OCI-LY1 (cell line): ENCODE measurements at regions not wholly inside any gene's neighbourhood (a gene's known extent, or its start where the extent isn't known, plus 50 kb on each side); places are given as distances from the start of the nearest gene placed in this dataset.
"Not testable (repeated sequence)": the region's sequence is repeated elsewhere in the genome, so short reads cannot be mapped to it uniquely, and the experiment has no call there.

ENCODE experiments used
- H2AFZ ChIP-seq: fragments of 200-600 bp; sonication (generic), shearing (Covaris generic); 2 replicates; pipeline ENCODE4 v1.6.0; 2014; ENCODE audit warnings: antibody characterized with exemption, mild to moderate bottlenecking, low read length
- H3F3A ChIP-seq: fragments of 200-600 bp; sonication (generic), shearing (Covaris generic); 2 replicates; pipeline ENCODE4 v1.6.0; 2014; ENCODE audit warnings: mild to moderate bottlenecking, antibody characterized with exemption, low read length, moderate library complexity; ENCODE audit not compliant: insufficient read depth
- H3K27ac ChIP-seq: fragments of 200-600 bp; sonication (generic); 2 replicates; pipeline ENCODE4 v1.5.1; 2014; ENCODE audit warnings: low read length, mixed run types, mild to moderate bottlenecking, low read depth; ENCODE audit not compliant: poor library complexity, severe bottlenecking
- H3K27me3 ChIP-seq: fragments of 200-600 bp; sonication (generic); 2 replicates; pipeline ENCODE4 v1.6.0; 2014; ENCODE audit warnings: antibody characterized with exemption, mild to moderate bottlenecking, low read length, moderate library complexity; ENCODE audit not compliant: insufficient read depth
- H3K36me3 ChIP-seq: fragments of 200-600 bp; sonication (generic); 2 replicates; pipeline ENCODE4 v1.6.1; 2014; ENCODE audit warnings: mild to moderate bottlenecking, antibody characterized with exemption, low read length, moderate library complexity, mixed read lengths; ENCODE audit not compliant: insufficient read depth
- H3K4me1 ChIP-seq: fragments of 200-600 bp; sonication (generic); 2 replicates; pipeline ENCODE4 v1.5.1; 2014; ENCODE audit warnings: mild to moderate bottlenecking, low read length, moderate library complexity; ENCODE audit not compliant: insufficient read depth, severe bottlenecking
- H3K4me2 ChIP-seq: fragments of 200-600 bp; sonication (generic), shearing (Covaris generic); 2 replicates; pipeline ENCODE4 v1.6.1; 2014; ENCODE audit warnings: low read length
- H3K4me3 ChIP-seq: fragments of 200-600 bp; sonication (generic); 2 replicates; pipeline ENCODE4 v1.5.1; 2014; ENCODE audit warnings: low read length, low read depth, mild to moderate bottlenecking, mixed read lengths; ENCODE audit not compliant: poor library complexity, severe bottlenecking
- H3K79me2 ChIP-seq: fragments of 200-600 bp; shearing (Covaris generic); 2 replicates; pipeline ENCODE4 v1.6.1; 2016; ENCODE audit warnings: mixed run types, low read length, mixed read lengths; ENCODE audit not compliant: insufficient read depth
- H3K9ac ChIP-seq: fragments of 200-600 bp; sonication (generic), shearing (Covaris generic); 2 replicates; pipeline ENCODE4 v1.6.1; 2014; ENCODE audit warnings: mild to moderate bottlenecking, low read length, mixed read lengths
- H3K9me2 ChIP-seq: fragments of 200-600 bp; sonication (generic), shearing (Covaris generic); 2 replicates; pipeline ENCODE4 v1.6.1; 2014; ENCODE audit warnings: low read depth, mild to moderate bottlenecking, low read length, mixed read lengths
- H3K9me3 ChIP-seq: fragments of 200-600 bp; shearing (Covaris generic); 2 replicates; pipeline ENCODE4 v1.6.1; 2014; ENCODE audit warnings: low read length, mixed read lengths
- H4K20me1 ChIP-seq: fragments of 200-600 bp; sonication (generic), shearing (Covaris generic); 2 replicates; pipeline ENCODE4 v1.6.0; 2016; ENCODE audit warnings: mild to moderate bottlenecking, low read length; ENCODE audit not compliant: insufficient read depth
- CTCF ChIP-seq: fragments of 200-600 bp; sonication (generic), shearing (Covaris generic); IDR thresholded peaks from 2 replicates; pipeline ENCODE4 v1.5.1; 2017; ENCODE audit warnings: mild to moderate bottlenecking, antibody characterized with exemption, low read length, moderate library complexity, mixed read lengths
- EZH2 ChIP-seq: fragments of 200-600 bp; sonication (generic), shearing (Covaris generic); IDR thresholded peaks from 2 replicates; pipeline ENCODE4 v1.8.0; 2017; ENCODE audit warnings: borderline replicate concordance, mixed run types, mild to moderate bottlenecking, antibody characterized with exemption, low read length, moderate library complexity, mixed read lengths

DNA sequence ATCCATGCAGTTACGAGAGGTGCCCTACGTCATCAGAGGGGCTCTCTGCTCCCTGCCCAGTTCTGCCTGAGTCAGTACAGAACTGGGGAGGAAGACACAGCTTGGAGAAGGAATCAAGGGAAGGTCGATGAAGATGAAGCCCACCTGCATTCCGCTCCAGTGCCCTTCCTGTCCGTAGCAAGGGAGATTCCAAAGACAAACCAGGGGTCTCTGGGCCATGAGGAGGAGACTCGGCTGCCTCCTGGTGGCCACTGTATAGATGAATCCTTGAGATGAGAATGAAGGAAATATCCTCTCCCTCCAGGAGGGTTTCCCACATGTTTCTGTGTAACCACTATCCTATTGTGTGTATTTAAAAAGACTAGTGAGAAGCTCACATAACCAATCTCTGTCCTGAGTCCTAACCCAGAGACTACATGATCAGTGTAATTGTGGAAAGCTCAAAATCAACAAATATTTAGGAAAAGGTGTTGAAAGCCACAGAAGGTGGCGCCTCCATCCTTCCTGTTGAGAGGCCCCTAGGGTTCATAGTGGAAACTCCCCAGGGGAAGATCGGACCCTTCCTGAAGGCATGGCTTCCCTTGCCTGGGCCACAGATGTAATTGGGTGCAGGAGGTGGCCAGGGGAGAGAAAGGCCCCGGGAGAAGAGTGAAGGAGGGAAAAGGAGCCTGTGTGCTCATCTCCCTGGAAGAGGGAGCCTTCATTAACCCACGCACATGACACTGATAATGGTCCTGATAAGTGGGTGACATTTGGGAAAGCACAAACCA is 67.0 kb upstream of the LYZL2 start:
- H4K20me1 ChIP-seq, H3K9ac ChIP-seq, H3K9me2 ChIP-seq, H3K4me3 ChIP-seq, H3K27me3 ChIP-seq, H3K79me2 ChIP-seq, H3K4me2 ChIP-seq, H3K36me3 ChIP-seq, H3K9me3 ChIP-seq, H2AFZ ChIP-seq, H3F3A ChIP-seq, H3K27ac ChIP-seq: not testable (repeated sequence)
- TF ChIP-seq CTCF, result peak; percentile 47
- peaks cover 28% of the 10 kb centered on the region for H3K4me1 ChIP-seq

DNA sequence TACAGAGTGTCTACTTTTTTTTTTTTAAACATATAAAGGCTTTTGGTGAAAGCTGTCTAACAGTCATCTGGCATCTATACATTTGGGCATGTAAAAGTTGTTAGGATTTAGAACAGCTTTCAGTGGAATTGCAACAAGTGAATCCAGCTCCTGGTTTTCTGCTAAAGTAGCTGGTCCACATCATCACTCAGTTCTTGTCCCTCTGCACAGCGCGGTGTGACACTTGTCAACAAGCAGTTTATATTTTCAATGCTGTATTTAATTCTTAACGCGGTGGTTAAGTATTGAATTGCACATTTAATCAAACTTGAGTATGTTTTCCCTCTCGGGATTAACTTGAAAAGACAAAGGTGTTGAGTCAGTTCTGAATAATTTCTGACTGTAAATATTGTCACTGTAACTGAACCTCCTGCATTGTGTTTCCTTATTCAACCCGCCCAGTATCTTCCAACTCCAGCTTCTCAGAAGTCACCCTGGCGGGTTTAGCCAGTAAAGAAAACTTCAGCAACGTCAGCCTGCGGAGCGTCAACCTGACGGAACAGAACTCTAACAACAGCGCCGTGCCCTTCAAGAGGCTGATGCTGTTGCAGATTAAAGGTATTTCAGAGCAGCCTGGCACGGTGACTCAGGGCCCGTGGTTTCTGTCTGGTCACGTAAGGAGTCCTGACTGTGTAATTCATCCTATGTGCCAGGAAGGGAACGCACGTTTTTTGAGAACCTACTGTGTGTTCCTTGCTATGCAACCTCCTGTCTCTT is 66.1 kb upstream of the LYZL2 start:
- H3K27me3 ChIP-seq, H3K9me3 ChIP-seq, H3K27ac ChIP-seq, H3K4me3 ChIP-seq, H3K4me2 ChIP-seq, H3K9me2 ChIP-seq, H2AFZ ChIP-seq, H4K20me1 ChIP-seq, H3K36me3 ChIP-seq, H3F3A ChIP-seq, H3K79me2 ChIP-seq, H3K9ac ChIP-seq: not testable (repeated sequence)
- peaks cover 19% of the 10 kb centered on the region for H3K4me1 ChIP-seq

- Histone ChIP-seq H4K20me1 (no peaks in the 10 kb centered on the region), H3K4me1 (peaks cover 15% of the 10 kb centered on the region), H3K9me2 (no peaks in the 10 kb centered on the region), H3K79me2 (no peaks in the 10 kb centered on the region), H2AFZ (no peak overlapping the region), H3K4me3 (no peak overlapping the region), H3K9me3 (no peaks in the 10 kb centered on the region), H3F3A (no peaks in the 10 kb centered on the region), H3K4me2 (no peak overlapping the region), H3K9ac (no peak overlapping the region), H3K36me3 (no peaks in the 10 kb centered on the region), H3K27ac (no peak overlapping the region), H3K27me3 (no peaks in the 10 kb centered on the region)
- TF ChIP-seq EZH2 (no peak), CTCF (no peak)
Measured at GRCh38 chr10:30694518-30695228, 65.1 kb upstream of the LYZL2 start.
